Erythroblast (primary cell): ENCODE measurements at regions not wholly inside any gene's neighbourhood (a gene's known extent, or its start where the extent isn't known, plus 50 kb on each side); places are given as distances from the start of the nearest gene placed in this dataset.

Source experiments
- GATA1 ChIP-seq: IDR thresholded peaks from 2 replicates; pipeline ENCODE4 v1.6.1; 2011; ENCODE audit warnings: low read depth, mild to moderate bottlenecking, control low read depth, low read length, moderate library complexity
- POLR2A ChIP-seq: IDR thresholded peaks from 2 replicates; pipeline ENCODE4 v1.6.1; 2011; ENCODE audit warnings: mild to moderate bottlenecking, low read length

DNA sequence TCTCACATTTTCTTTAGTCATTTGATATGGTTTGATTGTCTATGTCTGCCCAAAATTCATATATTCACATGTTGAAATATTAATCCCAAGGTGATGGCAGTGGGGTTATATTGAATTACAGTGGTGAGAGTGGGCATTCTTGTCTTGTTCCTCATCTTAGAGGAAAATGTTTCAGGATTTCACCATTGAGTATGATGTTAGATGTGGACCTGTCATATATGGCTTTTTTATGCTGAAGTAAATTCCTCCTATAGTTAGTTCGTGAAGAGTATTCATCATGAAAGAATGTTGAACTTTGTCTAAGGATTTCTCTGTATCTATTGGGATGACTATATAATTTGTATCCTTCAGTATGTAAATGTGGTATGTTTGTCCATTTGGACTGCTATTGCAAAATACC, 512.3 kb upstream of the EPHA5 start:
- TF ChIP-seq POLR2A (no peak), GATA1 (no peak)
